Forelimb muscle (tissue), 1 donor: ENCODE measurements at regions not wholly inside any gene's neighbourhood (a gene's known extent, or its start where the extent isn't known, plus 50 kb on each side); places are given as distances from the start of the nearest gene placed in this dataset.
A peak's percentile ranks its signal among the peaks of the same experiment; 100 is the strongest.

Experiments used
- DNase-seq: peaks from one replicate; pipeline ENCODE4 v3.0.0-alpha.2; 2013; ENCODE audit warnings: low read depth

DNA sequence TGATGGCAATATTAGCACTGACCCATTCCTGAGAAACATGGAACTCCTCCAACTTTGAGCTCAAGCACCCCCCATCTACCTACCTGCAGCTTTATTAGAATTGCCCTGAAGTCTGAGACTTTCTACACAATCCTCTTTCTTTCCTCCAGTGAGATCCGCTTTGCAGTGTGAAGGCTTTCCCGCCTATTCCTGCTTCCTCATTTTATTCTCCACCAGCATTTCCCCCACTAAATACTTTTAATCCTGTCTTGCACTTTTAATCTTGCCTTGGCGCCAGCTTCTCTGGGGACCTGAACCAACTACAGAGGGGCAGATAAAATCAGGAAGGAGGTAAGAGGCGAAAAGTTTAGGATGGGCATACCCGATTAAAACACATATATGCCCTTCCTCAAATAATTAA is 178.1 kb upstream of the PRDM1 start:
- no peak for DNase-seq

DNA sequence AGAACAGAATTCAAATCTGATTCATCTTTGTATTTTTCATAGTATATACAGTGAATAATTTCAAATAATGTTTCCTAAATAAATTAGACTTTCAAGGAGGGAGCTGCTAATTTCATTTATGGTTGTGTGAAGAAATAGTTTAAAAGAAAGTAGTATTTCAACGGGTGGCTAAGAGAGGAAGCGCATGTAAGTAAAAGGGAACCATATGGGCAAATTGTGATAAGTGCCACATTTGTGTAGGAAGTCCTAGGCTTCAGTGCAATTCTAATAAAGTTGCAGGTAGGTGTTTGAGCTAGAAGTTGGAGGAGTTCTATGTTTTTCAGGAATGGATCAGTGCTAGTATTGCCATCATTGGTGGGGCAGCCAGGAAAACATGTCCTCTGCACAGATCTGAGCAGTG is 178.8 kb upstream of the PRDM1 start:
- no peak for DNase-seq

DNA sequence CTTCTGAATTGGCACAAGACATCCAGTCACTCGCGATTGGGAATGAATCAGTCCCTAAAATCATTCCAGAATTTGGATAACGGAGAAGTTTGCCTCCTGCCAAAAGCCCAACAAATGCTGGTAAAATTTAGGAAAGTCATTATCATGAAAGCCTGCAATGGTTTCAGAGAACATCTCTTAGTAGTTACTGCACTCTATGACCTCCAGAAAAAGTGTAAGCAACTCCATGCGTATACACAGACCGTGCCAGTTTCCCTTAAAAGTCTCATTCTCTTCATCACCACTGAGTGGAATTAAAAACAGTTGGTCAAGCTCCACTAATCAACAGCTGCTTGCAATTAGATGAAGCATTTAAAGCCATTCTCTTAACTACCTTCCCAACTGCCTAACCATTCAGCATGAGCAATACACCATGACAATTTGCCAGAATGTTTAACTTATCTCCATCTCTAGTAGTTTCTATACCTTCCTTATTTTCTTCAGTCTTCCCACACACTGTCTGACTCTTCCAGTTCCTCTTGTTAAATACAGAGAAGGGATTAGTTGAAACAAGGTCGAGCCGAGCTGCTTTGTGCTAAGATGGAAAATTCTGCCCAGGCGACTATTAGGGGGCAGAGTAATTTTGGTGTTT is 183.6 kb upstream of the PRDM1 start:
- no peak for DNase-seq

DNA sequence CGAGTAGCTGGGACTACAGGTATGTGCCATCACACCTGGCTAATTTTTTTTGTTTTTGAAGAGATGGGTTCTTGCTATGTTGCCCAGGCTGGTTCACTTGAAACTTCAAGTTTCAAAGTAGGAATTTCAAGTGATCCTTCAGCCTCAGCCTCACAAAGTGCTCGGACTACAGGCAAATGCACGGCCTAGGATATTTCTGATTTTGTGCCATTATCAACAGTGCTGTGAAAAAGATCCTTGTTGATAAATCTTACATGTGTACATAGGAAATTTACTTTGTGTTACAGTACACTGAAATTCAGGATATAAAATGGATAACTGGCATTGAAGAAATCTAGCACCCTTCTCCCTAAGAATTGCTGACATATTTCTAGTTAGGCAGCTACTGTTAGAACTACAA is 184.6 kb upstream of the PRDM1 start:
- DNase-seq: no peak

DNA sequence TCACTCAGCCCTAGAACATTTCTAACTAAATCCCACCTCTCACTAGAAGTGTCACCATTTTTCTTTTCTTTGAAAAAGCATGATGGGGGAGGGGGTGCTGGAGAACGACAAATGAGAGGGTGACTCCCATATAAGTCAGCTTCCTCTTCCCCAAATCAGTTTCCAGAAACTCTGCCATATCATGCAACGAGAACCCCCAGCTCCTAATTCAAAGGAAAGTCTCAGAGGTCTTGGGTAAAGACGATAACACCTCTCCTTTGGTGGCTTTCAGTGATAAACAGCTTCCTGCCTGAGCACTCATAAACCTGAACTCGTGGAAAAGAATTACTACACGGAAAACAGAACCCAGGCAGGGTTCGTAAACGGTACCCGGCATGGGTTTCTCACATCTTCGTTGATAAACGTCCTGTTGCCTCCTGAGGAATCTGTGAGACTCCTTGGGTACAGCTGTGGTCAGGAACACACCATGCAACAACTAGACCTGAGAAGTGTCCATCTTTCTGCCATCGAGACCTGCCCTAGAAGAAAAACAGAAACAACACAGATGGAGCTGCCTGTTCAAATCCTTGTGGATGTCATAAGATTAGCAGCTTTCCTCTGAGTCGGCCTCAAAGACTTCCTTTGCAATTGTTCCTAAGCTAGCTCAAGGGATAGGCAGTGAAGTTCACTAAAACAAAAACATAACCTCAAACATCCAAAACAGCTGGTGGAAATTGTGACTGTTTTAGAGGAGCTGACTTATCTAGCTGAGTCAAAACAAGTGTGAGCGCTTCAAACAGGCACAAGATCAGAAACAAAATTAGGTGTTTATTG is 185.8 kb upstream of the PRDM1 start:
- DNase-seq: peak; percentile 45

DNA sequence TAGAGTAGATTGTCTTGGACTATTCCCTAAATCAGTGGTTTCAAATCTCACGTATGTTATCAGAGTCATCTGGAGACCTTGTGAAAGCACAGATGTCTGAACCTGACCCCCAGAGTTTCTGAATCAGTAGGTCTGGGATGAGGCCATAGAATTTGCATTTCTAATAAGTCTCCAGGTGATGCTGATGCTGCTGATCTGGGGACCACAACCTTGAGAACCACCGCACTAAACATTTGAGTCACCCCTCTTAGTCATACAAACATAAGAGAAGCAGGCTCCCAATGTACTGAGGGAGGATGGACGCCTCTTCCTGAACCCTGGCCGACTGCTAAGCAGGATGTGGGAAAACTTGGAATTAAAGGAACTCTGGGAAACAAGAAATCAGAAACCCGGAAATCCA is 187.8 kb upstream of the PRDM1 start:
- DNase-seq: no peak

DNA sequence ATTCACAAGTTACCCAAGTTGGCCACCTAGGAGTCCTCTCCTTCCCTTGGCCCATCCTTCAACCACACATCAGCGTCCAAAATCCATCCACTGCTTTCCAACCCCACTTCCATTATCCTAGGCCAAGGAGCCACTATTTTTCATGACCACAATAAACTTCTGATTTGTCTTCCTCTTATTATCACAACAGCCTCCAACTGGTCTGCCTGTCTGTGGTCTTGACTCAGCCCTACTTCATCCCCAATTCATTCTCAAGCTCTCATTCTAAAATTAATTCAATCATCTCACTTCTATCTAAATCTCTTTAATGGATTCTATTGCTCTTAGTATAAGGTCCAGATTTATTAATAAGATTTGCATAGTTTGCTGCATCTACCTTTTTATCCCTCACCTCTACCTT is 189.0 kb upstream of the PRDM1 start:
- no peak for DNase-seq

DNA sequence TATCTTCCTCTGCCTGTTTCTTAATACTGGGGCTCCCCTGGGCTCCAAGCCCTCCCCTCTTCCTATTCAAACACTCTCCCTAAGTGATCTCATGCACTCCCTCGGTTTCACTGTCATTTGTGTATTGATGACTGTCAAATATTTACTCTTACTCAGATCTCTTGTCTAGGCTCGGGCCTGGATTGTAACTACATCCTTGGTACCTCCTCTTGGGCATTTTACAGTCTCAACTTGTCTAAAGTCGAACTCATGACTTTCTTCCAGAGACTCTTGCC is 189.4 kb upstream of the PRDM1 start:
- DNase-seq: no peak

DNA sequence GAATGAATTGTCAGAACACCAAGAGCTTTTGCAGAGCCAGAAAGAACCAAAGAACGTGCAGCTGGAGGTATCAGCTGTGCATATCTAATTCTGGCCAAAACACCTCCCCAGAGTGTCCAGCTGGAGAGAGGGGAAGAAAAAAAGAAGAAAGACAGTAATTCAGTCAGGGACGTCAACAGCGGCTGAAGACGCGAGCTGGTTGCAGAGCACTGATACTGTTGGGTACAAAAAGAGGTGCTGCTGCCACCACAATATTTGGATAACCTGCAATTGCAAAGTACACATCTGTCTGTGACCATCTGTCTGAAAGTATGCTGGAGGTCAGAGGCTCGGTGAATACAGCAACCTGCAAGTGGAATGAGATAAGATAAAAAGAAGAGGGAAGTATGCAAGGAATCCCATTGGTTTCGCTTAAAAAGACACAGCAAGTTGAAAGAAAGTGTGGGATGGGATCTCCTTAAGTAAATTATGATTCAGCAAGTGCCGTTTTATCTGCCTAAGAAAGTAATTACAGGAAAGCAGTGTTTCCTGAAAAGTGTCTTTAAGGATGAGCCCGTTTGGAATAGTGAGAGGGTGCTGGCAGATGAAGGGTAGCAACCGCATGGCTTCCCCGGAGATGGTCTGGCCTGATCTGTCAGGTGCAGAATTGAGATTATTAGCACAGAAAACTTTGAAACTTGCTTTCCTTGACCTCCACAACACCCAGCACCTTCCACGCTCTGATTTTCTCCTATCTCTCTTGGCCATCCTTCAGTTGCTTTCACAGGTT is 189.9 kb upstream of the PRDM1 start:
- no peak for DNase-seq

DNA sequence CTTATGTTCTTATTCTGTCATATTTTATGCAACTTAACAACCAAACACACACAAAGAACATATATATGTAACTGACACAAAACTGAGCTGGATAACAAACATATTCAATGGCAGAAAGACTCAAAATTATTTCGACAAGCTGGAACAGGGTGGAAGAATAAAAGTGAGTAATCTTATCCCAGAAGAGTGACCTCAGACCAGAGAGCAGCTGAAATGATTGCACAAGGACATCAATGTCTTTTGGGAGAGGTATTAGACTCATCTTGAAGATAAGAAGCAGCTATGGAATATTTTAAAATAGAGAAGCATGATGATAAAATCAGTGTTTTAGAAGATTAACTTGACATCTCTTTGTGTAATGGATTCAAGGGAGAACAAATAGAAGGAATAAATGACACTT is 191.6 kb upstream of the PRDM1 start:
- DNase-seq: no peak

DNA sequence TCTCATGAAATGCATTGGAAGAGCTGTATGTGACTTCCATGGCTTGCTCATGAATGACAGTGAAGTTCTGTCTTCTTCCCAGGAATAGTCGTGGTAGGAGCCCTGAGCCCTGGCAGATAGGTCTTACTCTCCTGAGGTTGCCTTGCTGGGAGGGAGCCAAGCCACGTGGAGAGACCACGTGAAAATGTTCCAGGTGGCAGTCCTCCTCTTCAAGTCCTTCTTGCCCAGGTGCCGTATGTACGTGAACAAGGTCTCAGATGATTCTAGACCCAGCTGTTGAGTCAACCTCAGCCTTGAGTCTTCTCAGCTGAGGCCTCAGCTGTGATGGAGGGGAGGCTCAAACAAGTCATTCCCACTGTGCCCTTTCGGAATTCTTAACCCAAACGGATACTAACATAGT is 192.4 kb upstream of the PRDM1 start:
- DNase-seq: no peak

DNA sequence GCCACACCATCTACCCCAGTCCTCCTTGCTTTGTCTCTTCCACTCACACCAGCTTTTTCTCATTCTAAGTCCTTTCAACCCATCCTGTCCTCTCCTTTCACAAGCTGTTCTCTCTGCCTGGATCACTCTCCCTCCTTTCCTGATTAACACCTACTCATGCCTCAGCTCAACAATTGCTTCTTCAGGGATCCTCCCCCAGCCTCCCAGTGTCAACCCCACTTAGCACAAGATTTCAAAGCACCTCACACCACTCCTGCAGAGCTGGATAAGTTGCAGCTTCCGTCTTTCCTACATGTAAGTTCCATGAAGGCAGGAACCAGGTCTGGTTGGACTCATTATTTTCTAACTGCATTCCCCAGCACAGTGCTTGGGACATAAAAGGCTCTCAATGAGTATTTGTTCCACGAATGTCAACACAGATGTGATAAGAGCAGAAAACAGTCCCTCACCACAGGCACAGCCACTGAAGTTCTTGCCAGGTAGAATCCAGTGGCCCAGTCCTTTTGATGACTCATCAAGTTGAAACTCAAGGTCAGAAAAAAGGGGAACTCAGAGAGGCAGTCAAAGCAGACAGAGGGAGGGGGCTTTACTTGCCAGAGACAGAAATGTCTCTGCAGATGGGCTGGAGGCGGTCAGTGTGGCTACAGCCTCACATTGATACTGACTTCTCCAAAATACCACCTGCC is 193.4 kb upstream of the PRDM1 start:
- DNase-seq: no peak

DNA sequence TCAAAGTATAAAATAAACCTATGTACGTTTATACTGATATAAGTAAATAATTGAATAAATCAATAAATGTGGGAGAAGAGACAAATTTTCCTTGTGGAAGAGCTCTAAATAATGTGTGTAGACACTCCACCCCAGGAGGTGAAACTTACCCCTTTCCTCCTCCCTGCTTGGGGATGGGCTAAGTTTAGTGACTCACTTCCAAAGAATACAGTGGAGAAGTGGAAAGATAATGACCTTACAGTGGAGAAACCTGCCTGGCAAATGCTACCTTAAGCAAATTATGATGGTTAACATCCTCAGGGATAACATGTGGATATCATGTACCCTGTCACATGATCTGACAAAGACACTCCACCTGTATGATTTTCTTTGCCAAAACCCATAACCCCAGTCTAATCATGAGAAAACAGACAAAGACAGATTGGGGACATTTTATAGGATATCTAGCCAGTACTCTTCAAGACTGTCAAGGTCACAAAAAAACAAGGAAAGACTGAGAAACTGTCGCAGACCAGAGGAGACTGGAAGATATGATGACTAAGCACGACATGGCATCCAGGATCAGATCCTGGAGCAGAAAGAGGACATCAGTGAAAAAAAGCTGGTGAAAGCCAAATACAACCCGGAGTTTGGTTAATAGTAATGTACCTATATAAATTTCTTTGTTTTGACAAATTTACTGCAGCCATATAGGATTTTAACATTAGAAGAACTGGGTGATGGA is 195.5 kb upstream of the PRDM1 start:
- DNase-seq: no peak

DNA sequence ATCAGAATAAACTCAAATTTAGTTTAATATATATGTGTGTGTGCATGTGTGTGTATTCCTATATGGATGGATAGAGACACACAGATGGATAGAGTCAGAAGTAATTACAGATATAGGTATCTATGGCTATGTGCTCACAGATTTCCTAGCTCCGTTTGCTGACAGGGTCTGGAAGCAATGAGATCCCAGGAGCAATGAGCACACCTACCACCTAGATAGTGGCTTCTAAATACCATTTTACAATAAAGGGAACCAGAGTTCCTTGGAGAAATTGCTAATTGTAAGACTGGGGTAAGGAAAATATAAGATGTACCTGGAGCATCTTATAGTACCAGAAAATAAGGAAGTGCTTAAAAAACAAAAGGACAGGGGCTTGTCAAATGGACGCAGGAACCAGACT is 196.2 kb upstream of the PRDM1 start:
- DNase-seq: no peak

DNA sequence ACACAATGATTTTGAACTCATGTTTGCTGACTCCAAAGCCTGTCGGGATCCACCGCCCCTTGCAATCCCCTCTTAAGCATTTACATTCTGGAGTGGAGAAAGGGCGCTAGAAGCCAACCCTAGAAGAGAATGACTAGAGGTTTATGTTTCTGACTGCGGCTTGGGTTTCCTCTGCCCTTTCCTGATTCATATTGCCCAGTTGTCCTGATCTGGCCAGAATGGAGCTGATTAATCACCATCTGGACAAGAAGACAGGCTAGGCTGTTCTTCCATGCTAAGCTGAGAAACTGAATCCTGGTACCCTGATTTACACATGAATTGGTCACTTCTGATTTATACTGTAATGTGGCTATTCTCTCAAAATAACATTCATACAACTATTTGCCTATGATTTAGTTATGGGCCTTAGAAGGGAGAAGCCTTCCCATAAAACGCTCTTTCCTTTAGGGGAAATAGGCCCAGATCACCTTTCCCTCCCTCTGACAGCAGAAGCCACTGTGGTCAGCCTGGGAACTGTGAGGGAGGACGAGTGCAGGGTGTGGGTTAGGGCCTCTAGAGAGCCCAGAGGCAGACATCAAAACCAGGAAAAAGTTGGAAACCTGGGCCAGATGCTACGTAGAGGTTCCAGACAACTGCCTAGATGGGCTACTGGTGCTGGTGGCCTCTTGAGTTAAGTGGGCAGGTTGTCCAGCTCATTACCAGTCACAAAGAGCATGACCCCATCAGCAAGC is 199.2 kb upstream of the PRDM1 start:
- no peak for DNase-seq

DNA sequence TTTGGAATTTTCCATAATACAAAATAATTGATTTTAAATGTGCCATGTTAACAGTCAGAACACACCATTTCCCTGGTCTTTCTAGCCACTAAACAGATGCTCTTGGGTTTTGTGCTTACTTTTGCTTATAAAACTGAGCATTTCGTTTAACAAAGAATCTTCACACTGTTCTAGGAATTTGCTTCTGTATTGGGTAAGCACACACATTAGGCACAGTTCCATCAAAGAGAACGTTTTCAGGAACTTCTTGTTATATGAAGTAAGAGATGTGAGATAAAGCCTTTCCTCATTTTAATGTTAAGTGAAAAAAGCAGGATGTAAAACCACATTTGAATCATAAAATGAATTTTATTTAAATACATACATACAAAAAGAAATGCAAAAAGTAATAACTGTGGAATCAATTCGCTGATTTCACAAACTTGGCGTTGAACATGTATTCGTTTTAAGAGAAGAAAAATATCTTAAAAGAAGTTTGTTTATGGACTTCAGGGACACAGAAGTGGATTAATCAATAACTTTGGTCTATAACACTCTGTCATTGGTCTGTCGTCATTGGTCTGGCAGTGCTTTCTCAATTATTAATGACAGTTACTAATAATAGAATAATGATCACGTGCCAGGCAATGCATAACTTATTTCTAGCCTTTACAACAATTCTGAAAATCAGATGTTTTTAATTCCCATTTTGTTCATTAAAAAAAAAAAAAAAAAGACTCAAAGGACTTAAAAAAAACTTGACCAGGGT is 199.9 kb upstream of the PRDM1 start:
- no peak for DNase-seq

DNA sequence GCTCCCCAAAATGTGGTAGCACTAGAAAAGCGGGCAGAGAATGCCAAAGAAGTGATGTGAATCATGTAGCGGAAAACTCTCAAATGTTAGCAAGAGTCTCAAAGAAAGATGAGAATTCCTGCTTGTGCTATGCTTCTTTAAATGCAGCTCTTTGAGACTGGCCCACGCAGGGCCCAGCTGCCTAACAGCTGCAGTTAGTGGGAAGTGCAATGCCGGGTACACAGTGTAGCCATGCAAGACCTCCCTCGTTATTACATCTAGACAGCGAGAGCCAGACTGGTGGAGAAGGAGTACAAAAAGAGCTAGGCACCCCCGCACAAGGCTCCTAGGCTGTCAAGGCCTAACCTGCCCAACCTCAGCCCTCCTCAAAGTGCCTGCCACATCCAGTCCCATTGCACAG is 201.7 kb upstream of the PRDM1 start:
- DNase-seq: no peak

DNA sequence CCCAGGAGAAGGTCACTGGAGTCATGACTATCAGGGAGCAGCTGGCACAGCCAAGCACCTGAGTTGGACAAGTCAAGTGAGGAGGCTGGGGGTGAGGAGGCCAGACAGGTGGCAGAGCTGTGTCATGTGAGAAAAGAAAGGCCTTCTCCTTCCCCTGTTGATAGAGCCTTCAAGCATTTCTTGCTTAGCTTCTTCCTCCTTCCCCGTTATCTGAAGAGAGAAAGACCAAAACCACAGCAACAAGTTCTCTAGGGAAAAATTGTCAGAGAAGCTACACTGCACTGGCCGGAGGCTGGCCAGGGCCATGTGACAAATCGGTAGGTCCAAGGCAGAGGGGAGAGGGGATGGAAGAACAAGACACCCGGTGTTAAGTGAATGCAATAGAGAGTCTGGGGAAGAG is 202.1 kb upstream of the PRDM1 start:
- DNase-seq: no peak

DNA sequence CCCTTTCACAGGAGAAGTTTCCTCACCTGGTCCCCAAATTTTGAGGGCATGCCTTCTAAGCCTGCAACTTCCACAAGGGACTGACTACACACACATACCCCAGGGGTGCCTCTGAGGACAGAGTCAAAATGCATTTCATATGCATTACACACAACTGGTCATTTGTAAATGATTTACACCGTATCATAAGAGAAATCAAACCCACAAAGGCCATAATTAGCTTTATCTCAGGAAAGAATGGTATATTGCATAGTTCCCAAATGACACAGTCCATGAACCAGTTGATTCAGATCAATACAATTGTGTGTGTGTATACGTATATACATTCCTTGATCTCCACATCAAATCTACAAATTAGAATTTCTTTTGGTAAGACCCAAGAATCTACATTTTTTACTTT is 203.3 kb upstream of the PRDM1 start:
- DNase-seq: no peak

DNA sequence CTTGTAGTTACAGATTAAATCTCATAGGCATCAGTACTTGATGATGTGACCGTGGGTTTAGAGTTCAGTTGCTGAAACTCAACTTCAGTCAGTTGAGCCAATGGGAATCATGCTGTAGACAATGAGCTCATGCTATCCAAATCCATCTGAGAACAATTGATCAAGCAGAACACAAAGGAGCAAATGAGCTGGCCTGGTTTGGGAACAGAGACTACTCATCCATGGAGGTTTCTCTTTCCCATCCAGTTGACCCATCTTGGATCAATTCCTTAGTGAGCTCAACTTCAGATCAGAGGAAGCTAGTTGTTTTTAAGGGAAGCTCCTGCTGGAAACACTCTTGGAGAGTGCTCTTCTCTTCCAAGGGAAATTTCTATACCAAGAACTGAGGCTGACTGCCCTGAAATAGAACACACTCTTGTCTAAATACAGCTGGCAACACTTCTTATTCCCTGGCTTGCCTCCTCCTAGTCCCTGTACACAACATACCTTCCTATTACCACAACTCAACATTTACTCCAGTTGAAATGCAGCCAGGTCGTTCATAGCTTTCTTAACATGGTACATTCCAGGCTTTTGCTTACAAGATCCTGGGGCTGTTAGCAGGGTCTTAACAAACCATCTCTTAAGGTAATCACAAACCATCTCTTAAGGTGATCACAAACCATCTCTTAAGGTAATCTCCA is 203.9 kb upstream of the PRDM1 start:
- DNase-seq: peak; percentile 39
